Colonic mucosa (tissue), 4 donors: ENCODE measurements at regions not wholly inside any gene's neighbourhood (a gene's known extent, or its start where the extent isn't known, plus 50 kb on each side); places are given as distances from the start of the nearest gene placed in this dataset.

Experiments used
- DNase-seq: peaks from one replicate; pipeline ENCODE4 v3.0.0-alpha.2; 2020
- H3K27ac ChIP-seq: fragments of 200-600 bp; one replicate; pipeline ENCODE4 v1.8.0; 2021
- H3K27me3 ChIP-seq: fragments of 200-600 bp; one replicate; pipeline ENCODE4 v1.8.0; 2021
- H3K36me3 ChIP-seq: fragments of 200-600 bp; one replicate; pipeline ENCODE4 v1.8.0; 2021
- H3K4me1 ChIP-seq: fragments of 200-600 bp; one replicate; pipeline ENCODE4 v1.8.0; 2021; ENCODE audit warnings: mild to moderate bottlenecking
- H3K4me3 ChIP-seq: fragments of 200-600 bp; one replicate; pipeline ENCODE4 v1.8.0; 2021
- H3K9ac ChIP-seq, 2 donors: one replicate each; pipeline ENCODE4 v1.7.0; 2013; ENCODE audit warnings: control low read depth in 2 of 2, low read depth in 2 of 2, low read length in 2 of 2
- H3K9me3 ChIP-seq: fragments of 200-600 bp; one replicate; pipeline ENCODE4 v1.8.0; 2021
- CTCF ChIP-seq: fragments of 200-600 bp; IDR thresholded peaks from one replicate; pipeline ENCODE4 v1.8.0; 2022; ENCODE audit warnings: antibody characterized with exemption, mild to moderate bottlenecking
- intact Hi-C: fragments of 100-400 bp; cut with DNase I; formaldehyde crosslinking; loops from one replicate; pipeline ENCODE4 v1.14.1; 2022
- donor health status: healthy.
- donor health status: DM: no; HTN: no; CAD: no.
- donor health status: DM: no; HTN: no; CAD: no.

- H3K4me1 ChIP-seq = no peaks in the 10 kb centered on the region
- no peaks in the 10 kb centered on the region for H3K27me3 ChIP-seq
- TF ChIP-seq CTCF = no peak
- no peak overlapping the region for H3K4me3 ChIP-seq
- H3K36me3 ChIP-seq = no peaks in the 10 kb centered on the region
- no peak overlapping the region for H3K27ac ChIP-seq
- H3K9me3 ChIP-seq = no peaks in the 10 kb centered on the region
- no peak overlapping the region for H3K9ac ChIP-seq
- no peak for DNase-seq
- intact Hi-C loops = no loop called here
Observed at GRCh38 chr17:70987867-70988340, 818.6 kb downstream of the KCNJ2 start.

- H3K27me3 ChIP-seq = no peaks in the 10 kb centered on the region
- no peak for TF ChIP-seq CTCF
- H3K4me3 ChIP-seq = no peak overlapping the region
- H3K4me1 ChIP-seq = no peaks in the 10 kb centered on the region
- DNase-seq = no peak
- H3K36me3 ChIP-seq = no peaks in the 10 kb centered on the region
- intact Hi-C loops = no loop called here
- no peak overlapping the region for H3K9ac ChIP-seq
- no peaks in the 10 kb centered on the region for H3K9me3 ChIP-seq
- no peak overlapping the region for H3K27ac ChIP-seq
Observed at GRCh38 chr17:70988622-70989021, 819.3 kb downstream of the KCNJ2 start.

- Histone ChIP-seq H3K36me3 (no peaks in the 10 kb centered on the region), H3K9ac (no peak overlapping the region), H3K27ac (no peak overlapping the region), H3K4me1 (no peaks in the 10 kb centered on the region), H3K4me3 (no peak overlapping the region), H3K27me3 (no peaks in the 10 kb centered on the region), H3K9me3 (no peaks in the 10 kb centered on the region)
- no peak for DNase-seq
- no peak for TF ChIP-seq CTCF
- intact Hi-C loops = no loop called here
Observed at GRCh38 chr17:70989280-70989679, 819.9 kb downstream of the KCNJ2 start.

GRCh38 chr17:70994194-70994593 lies 824.9 kb downstream of the KCNJ2 start:
- Histone ChIP-seq H3K27me3 (no peaks in the 10 kb centered on the region), H3K36me3 (no peaks in the 10 kb centered on the region), H3K4me3 (no peak overlapping the region), H3K4me1 (no peaks in the 10 kb centered on the region), H3K27ac (no peak overlapping the region), H3K9me3 (no peaks in the 10 kb centered on the region), H3K9ac (no peak overlapping the region)
- TF ChIP-seq CTCF = no peak
- DNase-seq = no peak
- intact Hi-C loops = no loop called here

GRCh38 chr17:70995997-70996396 lies 826.7 kb downstream of the KCNJ2 start:
- Histone ChIP-seq H3K36me3 (no peaks in the 10 kb centered on the region), H3K27me3 (no peaks in the 10 kb centered on the region), H3K4me1 (no peaks in the 10 kb centered on the region), H3K9me3 (no peaks in the 10 kb centered on the region), H3K27ac (no peak overlapping the region), H3K4me3 (no peak overlapping the region), H3K9ac (no peak overlapping the region)
- no peak for DNase-seq
- no peak for TF ChIP-seq CTCF
- intact Hi-C loops = no loop called here

GRCh38 chr17:71003736-71004135 lies 834.4 kb downstream of the KCNJ2 start:
- no peaks in the 10 kb centered on the region for H3K9me3 ChIP-seq
- no peaks in the 10 kb centered on the region for H3K4me1 ChIP-seq
- no peak for TF ChIP-seq CTCF
- no peak overlapping the region for H3K9ac ChIP-seq
- DNase-seq = no peak
- H3K36me3 ChIP-seq = no peaks in the 10 kb centered on the region
- intact Hi-C loops = no loop called here
- no peaks in the 10 kb centered on the region for H3K27me3 ChIP-seq
- no peak overlapping the region for H3K27ac ChIP-seq
- no peak overlapping the region for H3K4me3 ChIP-seq
